ENCODE measurements at regions not wholly inside any gene's neighbourhood (a gene's known extent, or its start where the extent isn't known, plus 50 kb on each side); places are given as distances from the start of the nearest gene placed in this dataset.

DNA sequence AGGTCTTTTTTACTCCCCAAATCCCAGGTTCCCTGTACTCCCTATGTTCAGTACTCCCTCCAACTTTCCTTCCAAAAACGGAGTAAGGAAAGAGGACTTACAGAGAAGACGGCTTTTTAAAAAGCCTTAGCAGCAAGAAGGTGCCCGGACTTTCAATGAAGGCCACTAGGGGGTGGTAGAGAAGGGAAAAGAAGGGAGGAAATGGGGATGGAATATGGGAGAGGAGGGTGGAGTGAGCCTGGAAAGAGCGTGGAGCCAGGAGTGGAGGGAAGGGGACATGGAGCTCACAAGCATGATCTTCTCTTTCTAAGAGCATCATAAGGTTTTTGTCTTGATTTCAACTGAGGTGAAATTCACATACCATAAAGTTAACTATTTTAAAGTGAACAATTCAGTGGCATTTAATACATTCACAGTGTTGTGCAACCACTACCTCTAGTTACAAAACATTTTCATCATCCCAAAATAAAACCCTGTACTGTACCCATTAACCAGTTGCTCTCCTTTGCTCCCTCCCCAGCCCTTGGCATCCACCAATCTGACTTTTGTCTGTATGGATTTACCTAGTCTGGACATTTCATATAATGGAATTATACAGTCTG lies 129.9 kb downstream of the ZNF281 start:
- peak; percentile 37 for DNase-seq (ENCODE audit: low read depth)
- H3K4me3 ChIP-seq (ENCODE audit: low read depth, low read length): no peak overlapping the region
- TF ChIP-seq, protein P1, sequence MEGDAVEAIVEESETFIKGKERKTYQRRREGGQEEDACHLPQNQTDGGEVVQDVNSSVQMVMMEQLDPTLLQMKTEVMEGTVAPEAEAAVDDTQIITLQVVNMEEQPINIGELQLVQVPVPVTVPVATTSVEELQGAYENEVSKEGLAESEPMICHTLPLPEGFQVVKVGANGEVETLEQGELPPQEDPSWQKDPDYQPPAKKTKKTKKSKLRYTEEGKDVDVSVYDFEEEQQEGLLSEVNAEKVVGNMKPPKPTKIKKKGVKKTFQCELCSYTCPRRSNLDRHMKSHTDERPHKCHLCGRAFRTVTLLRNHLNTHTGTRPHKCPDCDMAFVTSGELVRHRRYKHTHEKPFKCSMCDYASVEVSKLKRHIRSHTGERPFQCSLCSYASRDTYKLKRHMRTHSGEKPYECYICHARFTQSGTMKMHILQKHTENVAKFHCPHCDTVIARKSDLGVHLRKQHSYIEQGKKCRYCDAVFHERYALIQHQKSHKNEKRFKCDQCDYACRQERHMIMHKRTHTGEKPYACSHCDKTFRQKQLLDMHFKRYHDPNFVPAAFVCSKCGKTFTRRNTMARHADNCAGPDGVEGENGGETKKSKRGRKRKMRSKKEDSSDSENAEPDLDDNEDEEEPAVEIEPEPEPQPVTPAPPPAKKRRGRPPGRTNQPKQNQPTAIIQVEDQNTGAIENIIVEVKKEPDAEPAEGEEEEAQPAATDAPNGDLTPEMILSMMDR (IDR thresholded peaks at IDR 0.05; ENCODE audit: insufficient read depth, low read depth, low read length, missing control alignments): peak; percentile 65

DNA sequence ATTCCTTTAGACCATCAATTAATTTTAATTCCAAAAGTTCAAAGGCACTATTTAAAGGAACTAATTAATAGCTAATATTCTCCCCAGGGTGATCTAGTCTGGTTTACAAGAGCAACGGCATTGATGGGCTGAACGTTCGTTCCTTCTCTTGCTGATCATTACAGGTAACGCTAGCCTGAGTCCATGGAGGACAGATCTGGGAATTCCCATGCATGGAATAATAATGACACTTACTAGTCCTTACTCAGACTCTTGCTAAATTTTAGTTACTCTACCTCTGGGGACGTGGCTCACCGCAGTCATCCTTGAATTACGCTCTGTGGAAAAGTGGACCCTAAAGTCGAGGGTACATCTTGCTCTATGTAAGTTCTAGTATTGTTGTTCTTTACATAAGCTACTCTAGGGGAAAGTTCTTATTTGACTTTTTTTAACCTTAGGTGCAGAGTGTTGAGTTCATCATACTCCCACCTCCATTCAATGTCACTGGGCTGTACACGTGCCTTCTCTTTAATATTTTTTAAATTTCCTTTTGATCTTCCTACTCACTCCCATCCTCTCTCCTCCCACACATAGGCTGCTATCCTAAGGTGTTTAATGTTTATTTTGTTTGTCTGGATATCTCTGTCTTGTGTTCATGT lies 133.9 kb downstream of the ZNF281 start:
- no peak overlapping the region for H3K4me3 ChIP-seq (ENCODE audit: low read depth, low read length)
- TF ChIP-seq, protein P1 (IDR thresholded peaks at IDR 0.05; ENCODE audit: insufficient read depth, low read depth, low read length, missing control alignments): no peak
- no peak for DNase-seq (ENCODE audit: low read depth)

DNA sequence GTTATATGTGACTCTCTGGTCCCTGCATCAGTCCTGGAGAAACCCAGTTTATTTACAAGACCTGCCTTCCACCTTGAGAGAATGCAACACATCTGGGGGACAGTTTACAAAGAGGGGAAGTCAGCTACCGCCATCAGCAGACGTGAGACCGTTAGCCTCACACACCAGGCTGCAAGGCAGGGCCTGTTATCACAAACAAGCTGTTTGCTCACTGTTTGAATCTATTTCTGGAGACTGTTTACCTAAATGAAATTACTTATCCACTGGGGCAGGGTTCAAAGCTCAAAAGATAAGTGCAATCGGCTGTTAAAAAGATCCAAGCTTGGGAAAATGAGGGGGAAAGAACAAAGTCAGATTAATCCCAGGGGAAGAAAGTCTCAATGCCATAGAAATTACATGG lies 134.4 kb downstream of the ZNF281 start:
- no peak for DNase-seq (ENCODE audit: low read depth)
- no peak overlapping the region for H3K4me3 ChIP-seq (ENCODE audit: low read depth, low read length)
- TF ChIP-seq, protein P1 (IDR thresholded peaks at IDR 0.05; ENCODE audit: insufficient read depth, low read depth, low read length, missing control alignments): no peak

DNA sequence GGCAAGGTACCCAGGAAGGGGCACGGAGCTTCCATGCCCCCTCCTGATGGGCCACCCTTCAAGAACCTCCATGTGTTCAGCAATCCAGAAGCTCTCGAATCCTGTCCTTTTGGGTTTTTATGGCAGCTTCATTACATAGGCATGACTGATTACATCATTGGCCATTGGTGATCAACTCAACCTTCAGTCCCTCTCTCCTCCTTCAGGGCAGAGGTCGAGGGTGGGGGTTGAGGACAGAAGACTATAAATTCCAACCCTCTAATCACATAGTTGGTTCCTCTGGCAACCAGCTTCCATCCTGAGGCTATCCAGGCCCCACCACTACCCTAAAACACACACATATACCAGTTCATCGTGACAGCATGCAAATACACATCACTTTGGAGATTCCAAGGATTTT lies 135.7 kb downstream of the ZNF281 start:
- TF ChIP-seq, protein P1 (IDR thresholded peaks at IDR 0.05; ENCODE audit: insufficient read depth, low read depth, low read length, missing control alignments): no peak
- H3K4me3 ChIP-seq (ENCODE audit: low read depth, low read length): no peak overlapping the region
- DNase-seq (ENCODE audit: low read depth): no peak

DNA sequence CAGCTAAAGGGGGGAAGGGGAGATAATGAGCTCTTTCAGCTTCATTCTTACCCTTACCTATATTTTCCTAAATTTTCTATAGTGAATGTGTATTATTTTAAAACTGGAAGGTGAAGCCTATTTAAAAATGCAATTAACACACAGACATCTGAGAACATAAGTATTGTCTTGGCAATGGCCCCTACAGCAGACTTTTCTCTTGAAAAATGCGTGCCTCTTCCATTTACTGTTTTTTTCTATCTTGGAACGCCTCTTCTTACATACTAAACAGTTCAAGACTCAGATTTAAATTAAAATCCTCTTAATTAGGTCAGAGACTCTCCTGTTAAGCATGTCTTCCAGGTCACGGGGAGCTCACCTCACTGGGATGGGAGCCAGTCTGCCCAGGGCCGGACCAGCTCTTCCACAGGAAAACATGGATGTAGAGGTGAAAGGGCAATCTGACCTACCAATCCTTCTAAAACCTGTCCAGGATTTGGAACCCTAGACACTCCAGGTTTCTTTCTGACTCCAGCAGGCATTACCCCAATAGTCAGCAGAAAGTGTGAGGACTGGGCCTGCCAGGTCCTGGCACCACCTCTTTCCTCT lies 137.3 kb downstream of the ZNF281 start:
- TF ChIP-seq, protein P1 (IDR thresholded peaks at IDR 0.05; ENCODE audit: insufficient read depth, low read depth, low read length, missing control alignments): no peak
- DNase-seq (ENCODE audit: low read depth): no peak
- no peak overlapping the region for H3K4me3 ChIP-seq (ENCODE audit: low read depth, low read length)

DNA sequence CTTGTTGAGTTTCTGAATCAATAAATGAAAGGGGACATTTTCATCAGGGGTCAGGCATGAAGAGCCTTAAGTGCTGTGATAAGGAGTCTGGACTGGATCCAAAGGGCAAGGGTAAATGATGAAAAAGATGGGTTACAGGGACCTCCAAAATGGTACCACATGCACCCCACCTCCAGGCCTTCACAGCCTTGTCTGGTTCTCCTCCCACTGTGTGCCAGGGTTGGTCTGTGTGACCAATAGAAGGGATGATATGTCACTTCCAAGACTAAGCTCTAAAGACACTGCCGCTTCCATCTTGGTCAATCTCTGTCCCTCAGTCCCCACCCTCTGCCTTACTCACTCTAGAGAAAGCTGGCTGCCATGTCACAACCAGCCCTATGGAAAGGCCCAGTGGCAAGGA lies 140.6 kb downstream of the ZNF281 start:
- no peak overlapping the region for H3K4me3 ChIP-seq (ENCODE audit: low read depth, low read length)
- no peak for DNase-seq (ENCODE audit: low read depth)
- TF ChIP-seq, protein P1 (IDR thresholded peaks at IDR 0.05; ENCODE audit: insufficient read depth, low read depth, low read length, missing control alignments): no peak

Data from GM12865 (cell line).